Progenitor cell of endocrine pancreas (in vitro differentiated cells): ENCODE measurements at regions not wholly inside any gene's neighbourhood (a gene's known extent, or its start where the extent isn't known, plus 50 kb on each side); places are given as distances from the start of the nearest gene placed in this dataset.

Experiments used
- DNase-seq: peaks from one replicate; pipeline ENCODE4 v3.0.0; 2021; ENCODE audit warnings: low spot score; ENCODE audit not compliant: unreplicated experiment
- H3K27ac Mint-ChIP-seq: 2 replicates; pipeline ENCODE4 v1.8.0; 2021; ENCODE audit warnings: mild to moderate bottlenecking, moderate library complexity, mixed read lengths
- H3K27me3 Mint-ChIP-seq: 2 replicates; pipeline ENCODE4 v1.8.0; 2021; ENCODE audit warnings: mixed read lengths
- H3K36me3 Mint-ChIP-seq: 2 replicates; pipeline ENCODE4 v1.8.0; 2022; ENCODE audit warnings: mixed read lengths; ENCODE audit not compliant: insufficient read depth
- H3K4me1 Mint-ChIP-seq: 2 replicates; pipeline ENCODE4 v1.8.0; 2021; ENCODE audit warnings: low read depth, mixed read lengths
- H3K4me3 Mint-ChIP-seq: 2 replicates; pipeline ENCODE4 v1.8.0; 2021; ENCODE audit warnings: low read depth, mild to moderate bottlenecking, moderate library complexity, mixed read lengths
- H3K9me3 Mint-ChIP-seq: 2 replicates; pipeline ENCODE4 v1.8.0; 2021; ENCODE audit warnings: low read depth, mixed read lengths
- CTCF ChIP-seq: fragments of 200-600 bp; sonication (generic); IDR thresholded peaks from one replicate; pipeline ENCODE4 v1.5.0; 2021; ENCODE audit warnings: antibody characterized with exemption, mild to moderate bottlenecking; ENCODE audit not compliant: unreplicated experiment

GRCh38 chr9:84435902-84436301, 95.3 kb upstream of the SLC28A3 start:
- H3K27ac Mint-ChIP-seq: no peak overlapping the region

GRCh38 chr9:84436386-84437109, 96.0 kb upstream of the SLC28A3 start:
- no peaks in the 10 kb centered on the region for H3K27me3 Mint-ChIP-seq
- no peak overlapping the region for H3K4me3 Mint-ChIP-seq
- no peaks in the 10 kb centered on the region for H3K9me3 Mint-ChIP-seq
- H3K4me1 Mint-ChIP-seq: no peaks in the 10 kb centered on the region
- no peak for TF ChIP-seq CTCF
- no peak overlapping the region for H3K27ac Mint-ChIP-seq
- no peaks in the 10 kb centered on the region for H3K36me3 Mint-ChIP-seq
- DNase-seq: no peak

More at GRCh38 chr9:84435902-84436301, 95.3 kb upstream of the SLC28A3 start:
- Mint-ChIP-seq H3K36me3 (no peaks in the 10 kb centered on the region), H3K9me3 (no peaks in the 10 kb centered on the region), H3K27me3 (no peaks in the 10 kb centered on the region), H3K4me3 (no peak overlapping the region), H3K4me1 (no peaks in the 10 kb centered on the region)
- no peak for DNase-seq
- TF ChIP-seq CTCF: no peak

- Mint-ChIP-seq H3K27me3 (no peaks in the 10 kb centered on the region), H3K9me3 (no peaks in the 10 kb centered on the region), H3K36me3 (no peaks in the 10 kb centered on the region), H3K4me1 (no peaks in the 10 kb centered on the region), H3K27ac (no peak overlapping the region), H3K4me3 (no peak overlapping the region)
- TF ChIP-seq CTCF: no peak
- no peak for DNase-seq
Observed at GRCh38 chr9:84438391-84438790, 97.8 kb upstream of the SLC28A3 start.

GRCh38 chr9:84439250-84439649, 98.7 kb upstream of the SLC28A3 start:
- H3K4me3 Mint-ChIP-seq: no peak overlapping the region
- DNase-seq: no peak
- no peaks in the 10 kb centered on the region for H3K36me3 Mint-ChIP-seq
- no peaks in the 10 kb centered on the region for H3K27me3 Mint-ChIP-seq
- no peak overlapping the region for H3K27ac Mint-ChIP-seq
- H3K4me1 Mint-ChIP-seq: no peaks in the 10 kb centered on the region
- H3K9me3 Mint-ChIP-seq: no peaks in the 10 kb centered on the region
- no peak for TF ChIP-seq CTCF

GRCh38 chr9:84442712-84443111, 102.2 kb upstream of the SLC28A3 start:
- H3K4me1 Mint-ChIP-seq: no peaks in the 10 kb centered on the region

More at GRCh38 chr9:84442712-84443111, 102.2 kb upstream of the SLC28A3 start:
- no peaks in the 10 kb centered on the region for H3K36me3 Mint-ChIP-seq
- no peaks in the 10 kb centered on the region for H3K9me3 Mint-ChIP-seq
- no peak overlapping the region for H3K27ac Mint-ChIP-seq
- H3K27me3 Mint-ChIP-seq: peaks cover 7% of the 10 kb centered on the region
- no peak overlapping the region for H3K4me3 Mint-ChIP-seq
- DNase-seq: no peak
- no peak for TF ChIP-seq CTCF
